ENCODE measurements at regions not wholly inside any gene's neighbourhood (a gene's known extent, or its start where the extent isn't known, plus 50 kb on each side); places are given as distances from the start of the nearest gene placed in this dataset.

DNA sequence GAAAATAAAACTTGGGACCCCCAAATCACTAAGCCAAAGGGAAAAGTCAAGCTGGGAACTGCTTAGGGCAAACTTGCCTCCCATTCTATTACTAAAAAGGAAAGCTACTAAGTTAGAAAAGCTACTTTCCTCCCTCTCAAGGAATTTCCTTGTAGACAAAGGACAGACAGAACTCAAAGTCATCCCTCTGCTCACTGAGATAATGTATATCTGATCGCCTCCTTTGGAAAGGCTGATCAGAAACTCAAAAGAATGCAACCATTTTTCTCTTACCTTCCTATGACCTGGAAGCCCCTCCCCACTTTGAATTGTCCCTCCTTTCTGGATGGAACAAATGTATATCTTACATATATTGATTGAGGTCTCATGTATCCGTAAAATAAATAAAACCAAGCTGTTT is 190.5 kb upstream of the DCN start:
- no peak for DNase-seq (ENCODE audit: insufficient read length, low spot score)
- FAIRE-seq: no peak
- no peak for TF ChIP-seq POLR2A (IDR thresholded peaks at IDR 0.05; ENCODE audit: low read depth, low read length)

DNA sequence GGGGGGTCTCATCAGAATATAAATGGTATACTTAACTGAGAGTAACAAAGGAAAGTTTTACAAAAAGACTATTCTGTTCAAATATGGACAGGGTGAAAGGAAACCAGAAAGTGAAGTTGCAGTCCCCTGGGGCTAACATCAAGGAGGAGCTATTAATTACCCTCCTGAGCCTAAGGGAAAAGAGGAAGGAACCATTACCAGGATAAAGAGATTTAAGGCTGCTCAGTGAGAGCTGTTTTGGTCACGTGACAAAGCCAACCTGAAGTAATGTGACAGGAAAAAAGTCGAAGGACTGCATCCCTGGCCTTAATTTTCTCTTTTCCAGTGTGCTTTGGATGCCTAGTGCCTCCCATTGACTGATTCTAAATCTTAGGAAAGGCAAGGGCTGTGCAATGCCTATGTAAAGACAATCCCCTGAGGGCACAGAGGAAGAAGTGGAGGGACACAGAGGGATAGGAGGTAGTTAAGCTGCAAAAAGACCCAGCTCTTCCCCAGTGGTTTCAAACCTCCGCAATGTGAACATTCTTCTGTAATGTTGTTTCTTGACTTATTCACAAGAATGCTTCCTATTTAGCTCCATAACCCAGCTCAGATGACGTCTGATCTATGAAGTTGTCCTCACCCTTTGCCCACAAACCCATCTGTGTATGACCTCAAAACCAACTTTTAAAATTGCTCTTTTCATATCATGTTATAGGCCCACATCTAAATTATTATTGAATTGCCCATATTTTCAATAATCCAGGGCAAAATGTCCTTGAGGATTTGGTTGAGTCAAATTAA is 187.7 kb upstream of the DCN start:
- no peak for TF ChIP-seq POLR2A (IDR thresholded peaks at IDR 0.05; ENCODE audit: low read depth, low read length)
- no peak for FAIRE-seq
- DNase-seq (ENCODE audit: insufficient read length, low spot score): no peak

DNA sequence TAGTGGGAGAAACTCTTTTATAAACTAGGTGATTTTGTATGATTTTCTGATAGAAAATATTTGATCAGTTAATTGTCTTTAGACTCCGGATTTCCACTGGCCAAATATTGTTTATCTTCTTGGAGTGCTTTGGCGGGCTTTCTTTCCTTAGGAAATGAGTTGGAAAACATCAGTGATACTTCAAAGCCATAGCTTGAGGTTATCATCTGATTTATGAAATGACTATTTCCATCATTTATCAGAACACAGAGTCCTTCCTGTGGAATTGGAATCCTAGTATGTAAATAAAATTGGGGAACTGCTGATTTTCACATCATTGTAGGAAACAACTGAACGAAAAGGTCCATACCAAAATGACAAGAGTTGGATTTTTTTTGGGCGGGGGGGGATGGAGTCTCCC is 186.0 kb upstream of the DCN start:
- no peak for TF ChIP-seq POLR2A (IDR thresholded peaks at IDR 0.05; ENCODE audit: low read depth, low read length)
- FAIRE-seq (no peak), DNase-seq (ENCODE audit: insufficient read length, low spot score) (no peak)

DNA sequence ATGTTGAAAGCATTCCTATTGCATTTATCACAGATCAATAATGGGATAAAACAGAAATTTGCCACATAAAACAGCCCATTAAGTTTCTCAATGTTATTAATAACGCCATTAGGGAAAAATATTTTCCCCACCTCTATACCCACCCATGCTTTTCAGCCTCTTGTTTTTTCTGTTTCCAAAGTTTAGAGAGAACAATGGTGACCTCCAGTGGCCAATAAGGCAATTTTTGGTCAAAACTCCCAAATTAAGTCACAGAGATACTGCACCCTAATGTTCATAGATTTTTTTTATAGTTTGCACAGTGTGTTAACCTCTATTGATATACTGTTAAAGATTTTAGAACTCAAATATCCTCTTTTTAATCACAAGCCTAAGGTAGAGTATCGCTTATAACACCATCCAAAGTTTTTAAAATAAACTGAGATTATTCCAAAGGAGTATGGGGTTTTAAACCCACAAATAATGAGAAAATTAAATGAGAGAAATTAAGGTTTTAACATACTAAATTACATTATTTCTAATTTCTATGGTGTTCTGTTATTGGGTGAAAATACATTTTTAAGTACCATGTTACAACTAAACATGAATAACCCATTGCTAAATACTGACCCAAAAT is 184.7 kb upstream of the DCN start:
- FAIRE-seq (no peak), DNase-seq (ENCODE audit: insufficient read length, low spot score) (no peak)
- no peak for TF ChIP-seq POLR2A (IDR thresholded peaks at IDR 0.05; ENCODE audit: low read depth, low read length)

DNA sequence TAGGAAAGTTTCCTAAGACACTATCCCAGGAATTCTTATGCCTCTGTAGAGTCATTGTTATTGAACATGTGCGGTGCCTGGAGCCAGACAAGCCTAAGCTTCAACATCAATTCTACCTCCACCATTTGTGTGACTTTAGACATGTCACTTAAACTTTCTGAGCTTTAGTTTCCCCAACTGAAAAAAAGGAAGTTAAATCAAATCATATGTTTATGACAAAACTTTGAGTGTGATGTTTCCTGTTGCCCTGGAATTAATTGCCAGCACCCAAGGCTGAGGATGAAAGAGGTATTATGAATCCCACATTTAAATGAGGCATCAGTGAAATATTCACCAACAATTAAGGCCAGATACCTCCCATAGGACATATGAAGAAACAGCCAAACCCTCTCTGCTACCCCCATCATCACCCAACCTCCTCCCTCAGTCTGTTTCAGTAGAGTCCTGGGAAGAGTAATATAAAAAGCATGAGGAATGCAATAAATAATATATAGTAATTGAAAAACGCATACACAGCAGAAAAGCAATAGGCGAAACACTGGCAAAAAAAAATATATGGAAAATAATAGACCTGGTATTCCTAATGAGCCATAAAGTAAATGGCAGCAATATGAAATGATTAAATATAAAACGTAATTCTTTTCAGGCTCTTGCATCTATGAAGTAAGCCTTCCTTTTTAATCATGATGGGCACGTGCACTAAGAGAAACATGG is 182.0 kb upstream of the DCN start:
- FAIRE-seq (no peak), DNase-seq (ENCODE audit: insufficient read length, low spot score) (no peak)
- no peak for TF ChIP-seq POLR2A (IDR thresholded peaks at IDR 0.05; ENCODE audit: low read depth, low read length)

DNA sequence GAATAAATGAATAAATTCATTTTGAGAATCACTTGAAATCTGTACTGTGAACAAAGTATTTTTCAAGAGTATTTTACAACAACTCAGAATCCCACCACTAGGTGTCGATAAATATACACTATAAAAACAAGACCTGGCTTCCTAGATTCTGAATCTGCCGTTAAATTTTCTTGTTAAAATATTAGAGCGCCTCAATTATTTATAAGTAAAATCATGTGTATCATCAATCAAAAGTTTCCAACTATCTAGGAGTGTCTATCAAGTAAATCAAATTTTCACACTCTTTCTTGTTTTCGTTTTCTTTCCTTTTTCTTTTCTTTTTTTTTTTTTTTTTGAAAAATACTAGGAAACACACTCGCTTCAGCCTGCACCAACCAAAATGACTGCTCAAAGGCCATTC is 179.2 kb upstream of the DCN start:
- FAIRE-seq (peak; percentile 76), DNase-seq (ENCODE audit: insufficient read length, low spot score) (peak; percentile 9)
- no peak for TF ChIP-seq POLR2A (IDR thresholded peaks at IDR 0.05; ENCODE audit: low read depth, low read length)

DNA sequence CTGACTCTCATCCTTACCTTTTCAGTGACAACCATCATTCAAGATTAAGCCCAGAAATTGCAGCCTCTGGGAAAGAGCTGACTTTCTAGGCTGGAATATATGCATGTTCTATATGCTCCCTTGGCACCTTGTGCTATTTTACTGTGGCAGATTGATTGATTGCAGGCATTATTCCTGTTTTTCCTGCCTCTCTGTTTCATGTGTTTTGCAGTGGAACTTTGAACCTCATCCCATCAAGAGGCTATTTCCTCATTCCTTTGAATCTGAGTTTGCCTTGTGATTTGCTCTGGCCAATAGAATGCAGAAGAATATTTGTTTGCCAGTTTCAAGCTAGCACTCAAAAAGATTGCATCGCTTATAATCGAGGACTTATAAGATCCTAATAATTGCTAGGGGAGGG is 174.8 kb upstream of the DCN start:
- FAIRE-seq: no peak
- DNase-seq (ENCODE audit: insufficient read length, low spot score): no peak
- TF ChIP-seq POLR2A (IDR thresholded peaks at IDR 0.05; ENCODE audit: low read depth, low read length): no peak

DNA sequence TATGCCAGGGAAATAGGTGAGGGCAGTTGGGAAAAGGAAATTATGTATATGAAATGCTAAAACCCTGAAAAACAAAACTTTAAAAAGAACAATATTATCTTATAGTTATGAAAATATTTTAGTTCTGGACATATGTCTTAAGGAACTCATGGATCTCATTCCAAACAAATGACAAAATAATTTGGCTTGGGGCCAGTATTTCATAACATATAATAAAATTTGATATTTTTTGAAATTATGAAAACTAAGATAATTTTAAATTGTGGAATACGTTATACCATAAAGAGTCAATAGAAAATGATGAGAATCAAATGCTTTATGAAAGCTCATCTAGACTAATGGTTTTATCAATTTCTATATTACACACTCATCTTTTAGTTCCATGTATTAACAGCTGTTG is 173.8 kb upstream of the DCN start:
- TF ChIP-seq POLR2A (IDR thresholded peaks at IDR 0.05; ENCODE audit: low read depth, low read length): no peak
- DNase-seq (ENCODE audit: insufficient read length, low spot score) (no peak), FAIRE-seq (no peak)

DNA sequence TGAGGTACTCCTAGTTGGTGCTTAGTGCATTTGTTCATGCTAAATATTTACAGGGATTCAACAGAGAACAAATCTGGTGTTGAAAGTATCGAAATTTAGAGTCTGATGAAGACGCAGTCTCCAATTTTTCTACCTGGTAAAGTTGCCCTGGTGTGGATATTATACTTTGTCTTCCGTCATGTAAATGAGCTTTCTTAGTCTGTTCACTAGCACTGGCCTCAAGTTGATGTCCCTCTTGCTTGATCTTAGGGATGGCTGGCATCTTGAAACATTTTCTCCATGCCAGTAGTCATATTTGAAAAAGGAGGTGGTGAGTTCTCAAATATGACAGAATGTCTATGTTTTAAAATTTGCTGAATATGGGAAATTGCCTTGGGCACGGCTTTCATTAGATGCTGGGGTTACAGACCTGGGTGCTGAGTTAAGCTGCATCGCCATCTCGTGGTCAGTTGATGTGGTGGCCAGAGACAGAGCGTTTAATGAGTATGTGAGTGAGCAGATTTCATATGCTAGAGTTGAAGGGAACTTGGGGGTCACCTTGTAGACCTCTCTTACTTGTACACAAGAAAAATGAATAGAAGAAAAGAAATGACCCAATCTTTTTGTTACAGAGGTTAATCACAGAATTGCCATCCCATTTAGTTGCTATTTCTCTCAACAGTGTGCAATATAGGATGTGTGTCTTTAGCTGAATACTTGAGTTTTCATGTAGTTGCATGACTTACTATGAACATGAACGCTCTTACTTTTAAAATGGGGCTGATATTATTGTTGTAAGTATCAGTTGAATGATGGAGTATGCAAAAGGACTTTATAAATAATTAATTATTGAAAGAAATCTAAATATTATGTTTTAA is 172.8 kb upstream of the DCN start:
- TF ChIP-seq POLR2A (IDR thresholded peaks at IDR 0.05; ENCODE audit: low read depth, low read length): no peak
- DNase-seq (ENCODE audit: insufficient read length, low spot score) (peak; percentile 24), FAIRE-seq (peak; percentile 95)

DNA sequence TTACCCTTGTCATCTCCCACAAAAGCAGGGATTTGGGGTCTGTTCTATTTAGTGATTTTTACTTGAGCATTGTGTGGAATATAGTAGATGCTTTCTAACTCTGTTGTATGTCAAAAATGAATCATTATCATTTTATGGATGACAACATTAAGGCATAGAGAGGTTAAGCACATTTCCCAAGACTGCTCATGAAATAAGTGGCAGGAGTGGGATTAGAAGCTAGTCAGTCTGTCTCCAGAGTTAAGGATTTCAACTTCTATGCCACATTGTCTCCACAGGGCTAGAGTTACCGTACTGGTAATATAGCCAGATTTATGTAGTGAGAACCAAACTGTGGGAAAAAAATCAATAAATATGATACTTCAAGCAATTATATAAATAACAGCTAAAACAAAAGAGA is 170.6 kb upstream of the DCN start:
- FAIRE-seq: no peak
- DNase-seq (ENCODE audit: insufficient read length, low spot score): no peak
- no peak for TF ChIP-seq POLR2A (IDR thresholded peaks at IDR 0.05; ENCODE audit: low read depth, low read length)

DNA sequence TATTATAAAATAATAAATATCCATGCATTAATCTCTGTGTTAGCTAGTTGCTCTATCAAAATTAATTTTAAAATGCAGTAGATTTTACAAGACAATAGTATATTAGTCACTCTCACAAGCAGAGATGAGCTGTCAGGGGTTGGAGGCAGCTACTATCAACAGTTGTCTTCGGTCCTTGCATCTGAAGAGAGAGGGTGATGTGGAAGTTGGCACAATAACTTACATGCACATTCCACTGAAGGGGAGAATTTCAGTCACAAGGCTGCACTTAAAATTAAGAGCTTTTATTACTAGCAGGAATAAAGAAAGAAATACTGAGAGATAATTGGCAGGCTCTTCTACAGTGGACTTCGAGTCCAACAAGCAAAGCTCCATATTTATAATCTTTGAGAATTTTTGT is 166.9 kb upstream of the DCN start:
- DNase-seq (ENCODE audit: insufficient read length, low spot score) (no peak), FAIRE-seq (no peak)
- TF ChIP-seq POLR2A (IDR thresholded peaks at IDR 0.05; ENCODE audit: low read depth, low read length): no peak

DNA sequence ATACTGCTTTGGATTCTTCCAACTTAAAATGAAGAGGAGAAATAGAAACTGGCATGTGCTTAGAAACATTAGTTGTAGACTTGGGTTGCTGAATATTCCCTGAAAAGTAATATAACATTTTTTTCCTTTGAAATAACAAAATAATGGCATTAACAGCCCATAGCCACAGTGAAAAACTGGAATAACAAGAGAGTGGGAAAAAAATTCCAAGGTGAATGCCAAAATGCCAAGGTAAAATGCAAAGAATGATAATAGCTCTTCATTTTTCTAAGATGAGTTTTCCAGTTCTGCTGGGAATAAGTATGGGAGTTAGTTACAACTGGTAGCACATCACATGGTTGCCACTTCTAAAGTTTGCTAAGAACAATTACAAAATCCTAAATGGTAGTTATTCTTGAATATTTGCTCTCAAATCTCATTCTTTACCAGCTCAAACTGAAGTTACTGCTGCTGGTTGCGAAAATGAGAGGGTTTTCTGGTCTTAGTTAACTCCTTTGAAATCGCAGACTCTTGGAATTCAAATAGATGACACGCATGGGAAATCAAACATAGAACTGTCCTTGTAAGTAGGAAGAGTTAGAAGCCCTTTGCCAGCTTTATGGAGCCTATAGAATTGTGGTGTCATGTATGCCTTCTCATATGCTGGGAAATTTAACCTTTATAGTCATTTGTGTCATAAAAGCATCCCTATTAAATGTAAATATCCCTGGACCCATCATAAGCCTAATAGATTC is 165.0 kb upstream of the DCN start:
- TF ChIP-seq POLR2A (IDR thresholded peaks at IDR 0.05; ENCODE audit: low read depth, low read length): no peak
- no peak for FAIRE-seq
- no peak for DNase-seq (ENCODE audit: insufficient read length, low spot score)

DNA sequence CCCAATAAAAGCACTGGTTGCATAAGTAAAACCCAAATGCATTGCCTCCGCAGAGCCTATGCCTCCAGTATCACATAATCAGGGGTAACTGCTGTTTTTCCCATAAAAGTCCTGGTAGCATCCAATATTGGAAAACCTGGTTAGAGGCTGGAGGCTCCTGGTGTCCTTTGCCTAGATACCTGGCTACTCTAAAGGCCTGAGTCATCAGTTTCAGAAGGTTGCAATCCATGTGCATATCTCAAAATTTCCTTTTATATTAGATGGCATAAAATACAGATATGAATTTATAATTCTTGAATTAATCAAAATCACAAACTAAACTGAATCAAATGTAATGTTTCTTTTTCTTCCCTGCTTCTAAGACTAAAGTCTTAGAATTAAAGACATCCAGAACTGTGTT is 164.2 kb upstream of the DCN start:
- TF ChIP-seq POLR2A (IDR thresholded peaks at IDR 0.05; ENCODE audit: low read depth, low read length): no peak
- FAIRE-seq: no peak
- DNase-seq (ENCODE audit: insufficient read length, low spot score): no peak

Measured in H54 (cell line).